PC-9 (cell line): ENCODE measurements at regions not wholly inside any gene's neighbourhood (a gene's known extent, or its start where the extent isn't known, plus 50 kb on each side); places are given as distances from the start of the nearest gene placed in this dataset.

Experiments
- BruUV-seq: library from RNA; stranded (reverse); fragments of 400-500 nt; replicated peaks from 2 replicates; lab custom pipeline; 2021; lab: Mats Ljungman, UMichigan
- CTCF ChIA-PET: fragments of 300-600 bp; sonication (Branson Sonifier 250); formaldehyde crosslinking; loops from one replicate; lab custom pipeline; 2022; ENCODE audit warnings: antibody characterized with exemption; lab: Charles Lee
- POLR2A ChIA-PET: fragments of 300-600 bp; sonication (Branson Sonifier 250); formaldehyde crosslinking; loops from one replicate; lab custom pipeline; 2022; ENCODE audit warnings: antibody characterized with exemption; ENCODE audit not compliant: unreplicated experiment; lab: Charles Lee
- DNase-seq, 2 experiments: peaks; one replicate each; pipeline versions ENCODE4 v3.0.0 to v3.0.0-alpha.2; 2015 to 2022; ENCODE audit warnings: mixed read lengths in 1 of 2
- H2AFZ ChIP-seq: fragments of 200-600 bp; sonication (generic); 2 replicates; pipeline ENCODE4 v1.8.1; 2017; ENCODE audit warnings: antibody characterized with exemption
- H3F3A ChIP-seq: fragments of 200-600 bp; sonication (generic); 2 replicates; pipeline ENCODE4 v1.8.1; 2017; ENCODE audit warnings: antibody characterized with exemption, mild to moderate bottlenecking, low read depth; ENCODE audit not compliant: insufficient read depth
- H3K27ac ChIP-seq: fragments of 200-600 bp; sonication (generic); 2 replicates; pipeline ENCODE4 v1.6.1; 2016; ENCODE audit warnings: mixed run types
- H3K27me3 ChIP-seq: fragments of 200-600 bp; sonication (generic); 2 replicates; pipeline ENCODE4 v1.6.1; 2016; ENCODE audit warnings: low read depth, mixed run types; ENCODE audit not compliant: insufficient read depth
- H3K36me3 ChIP-seq: fragments of 200-600 bp; sonication (generic); 2 replicates; pipeline ENCODE4 v1.6.1; 2016; ENCODE audit warnings: low read depth, mixed run types
- H3K4me1 ChIP-seq: fragments of 200-600 bp; sonication (generic); replicated peaks from 2 replicates; pipeline ENCODE4 v1.6.1; 2016; ENCODE audit warnings: mixed run types; ENCODE audit not compliant: insufficient read depth
- H3K4me2 ChIP-seq: fragments of 200-600 bp; sonication (generic); 2 replicates; pipeline ENCODE4 v1.6.1; 2017; ENCODE audit warnings: mixed run types
- H3K4me3 ChIP-seq: fragments of 200-600 bp; sonication (generic); 2 replicates; pipeline ENCODE4 v1.6.1; 2016; ENCODE audit warnings: mixed run types
- H3K79me2 ChIP-seq: fragments of 200-600 bp; sonication (generic); 2 replicates; pipeline ENCODE4 v1.6.1; 2017; ENCODE audit warnings: low read depth, mixed run types
- H3K9me2 ChIP-seq: fragments of 200-600 bp; sonication (generic); 2 replicates; pipeline ENCODE4 v1.8.1; 2017; ENCODE audit warnings: mild to moderate bottlenecking; ENCODE audit not compliant: insufficient read depth
- H3K9me3 ChIP-seq: fragments of 200-600 bp; sonication (generic); 2 replicates; pipeline ENCODE4 v1.8.1; 2016; ENCODE audit warnings: low read depth; ENCODE audit not compliant: insufficient read depth
- H4K20me1 ChIP-seq: fragments of 200-600 bp; sonication (generic); 2 replicates; pipeline ENCODE4 v1.8.1; 2017; ENCODE audit not compliant: insufficient read depth
- CTCF ChIP-seq: fragments of 200-600 bp; sonication (generic); conservative IDR thresholded peaks from 2 replicates; pipeline ENCODE4 v1.6.1; 2017; ENCODE audit warnings: mixed run types, antibody characterized with exemption, mild to moderate bottlenecking, moderate library complexity
- EZH2 ChIP-seq: fragments of 200-600 bp; sonication (generic); IDR thresholded peaks from 2 replicates; pipeline ENCODE4 v1.8.0; 2017; ENCODE audit warnings: antibody characterized with exemption, low read depth
- intact Hi-C: fragments of 100-400 bp; cut with micrococcal nuclease; formaldehyde crosslinking; loops from one replicate; pipeline ENCODE4 v1.10.0; 2022; ENCODE audit not compliant: unreplicated experiment

- Histone ChIP-seq H4K20me1 (no peaks in the 10 kb centered on the region), H3F3A (no peaks in the 10 kb centered on the region), H3K4me3 (no peak overlapping the region), H3K9me2 (no peaks in the 10 kb centered on the region), H3K4me1 (no peaks in the 10 kb centered on the region), H3K27ac (no peak overlapping the region), H3K9me3 (no peaks in the 10 kb centered on the region), H2AFZ (no peak overlapping the region), H3K36me3 (no peaks in the 10 kb centered on the region), H3K79me2 (no peaks in the 10 kb centered on the region), H3K4me2 (no peak overlapping the region), H3K27me3 (no peaks in the 10 kb centered on the region)
- ChIA-PET POLR2A (no interaction called here), CTCF (no interaction called here)
- intact Hi-C loops, result no loop called here
- TF ChIP-seq CTCF (no peak), EZH2 (no peak)
- no peak for DNase-seq
- BruUV-seq, result no TSS peak
Observed at GRCh38 chr10:33385686-33386085, 51.2 kb upstream of the NRP1 start.

- H4K20me1 ChIP-seq, result no peaks in the 10 kb centered on the region
- no peaks in the 10 kb centered on the region for H3K9me3 ChIP-seq
- TF ChIP-seq EZH2 (no peak), CTCF (no peak)
- H3K9me2 ChIP-seq, result no peaks in the 10 kb centered on the region
- no peak overlapping the region for H2AFZ ChIP-seq
- no peaks in the 10 kb centered on the region for H3K79me2 ChIP-seq
- no peak overlapping the region for H3K4me3 ChIP-seq
- intact Hi-C loops, result no loop called here
- no peak for DNase-seq
- POLR2A ChIA-PET, result no interaction called here
- H3F3A ChIP-seq, result no peaks in the 10 kb centered on the region
- CTCF ChIA-PET, result no interaction called here
- H3K27me3 ChIP-seq, result no peaks in the 10 kb centered on the region
- H3K36me3 ChIP-seq, result no peaks in the 10 kb centered on the region
- no peak overlapping the region for H3K4me2 ChIP-seq
- H3K27ac ChIP-seq, result no peak overlapping the region
- no peaks in the 10 kb centered on the region for H3K4me1 ChIP-seq
- BruUV-seq, result no TSS peak
Observed at GRCh38 chr10:33385015-33385414, 50.5 kb upstream of the NRP1 start.
